Tibial nerve (tissue), 4 donors: ENCODE measurements at regions not wholly inside any gene's neighbourhood (a gene's known extent, or its start where the extent isn't known, plus 50 kb on each side); places are given as distances from the start of the nearest gene placed in this dataset.

Experiments used
- DNase-seq, 2 donors: peaks; one replicate each; pipeline ENCODE4 v3.0.0-alpha.2; 2019; ENCODE audit warnings: low spot score in 2 of 2
- H3K27ac ChIP-seq, 4 donors: fragments of 200-600 bp; sonication (generic) in 3 of 4; one replicate each; pipeline ENCODE4 v1.5.1; 2017 to 2019; ENCODE audit warnings: mild to moderate bottlenecking in 1 of 4
- H3K27me3 ChIP-seq, 2 donors: fragments of 200-600 bp; sonication (generic) in 1 of 2; one replicate each; pipeline versions ENCODE4 v1.5.1 to v1.6.0; 2017 to 2019
- H3K36me3 ChIP-seq, 3 donors: fragments of 200-600 bp; sonication (generic); one replicate each; pipeline ENCODE4 v1.5.1; 2018 to 2019
- H3K4me1 ChIP-seq, 4 donors: fragments of 200-600 bp; sonication (generic) in 3 of 4; one replicate each; pipeline ENCODE4 v1.5.1; 2017 to 2019
- H3K4me3 ChIP-seq, 4 donors: fragments of 200-600 bp; sonication (generic) in 3 of 4; one replicate each; pipeline ENCODE4 v1.5.1; 2017 to 2019; ENCODE audit warnings: mild to moderate bottlenecking in 1 of 4, moderate library complexity in 1 of 4
- H3K9me3 ChIP-seq, 4 donors: fragments of 200-600 bp; sonication (generic) in 3 of 4; one replicate each; pipeline ENCODE4 v1.5.1; 2017 to 2019
- EP300 ChIP-seq, 2 donors: sonication (generic); formaldehyde crosslinking; IDR thresholded peaks; one replicate each; pipeline ENCODE4 v1.6.1; 2017; ENCODE audit warnings: antibody characterized with exemption in 2 of 2, mild to moderate bottlenecking in 1 of 2
- POLR2A ChIP-seq, 2 donors: fragments of 450-650 bp; IDR thresholded peaks; one replicate each; pipeline ENCODE4 v1.6.1; 2017; ENCODE audit warnings: antibody characterized with exemption in 2 of 2, mild to moderate bottlenecking in 2 of 2, moderate library complexity in 2 of 2
- WGBS, 2 donors: methylation state at CpG; one replicate each; pipeline ENCODE4 v1.1.5; 2018; 5-methylcytosine and 5-hydroxymethylcytosine counted together
- TF ChIP-seq, protein P1 (sequence below), 5 experiments: fragments of 200-600 bp in 3 of 5; fragments of 450-650 bp in 2 of 5; sonication (generic) in 3 of 5; IDR thresholded peaks; one replicate each; pipeline ENCODE4 v1.5.1; 2016 to 2019; ENCODE audit warnings: antibody characterized with exemption in 5 of 5, mild to moderate bottlenecking in 3 of 5, moderate library complexity in 2 of 5

DNA sequence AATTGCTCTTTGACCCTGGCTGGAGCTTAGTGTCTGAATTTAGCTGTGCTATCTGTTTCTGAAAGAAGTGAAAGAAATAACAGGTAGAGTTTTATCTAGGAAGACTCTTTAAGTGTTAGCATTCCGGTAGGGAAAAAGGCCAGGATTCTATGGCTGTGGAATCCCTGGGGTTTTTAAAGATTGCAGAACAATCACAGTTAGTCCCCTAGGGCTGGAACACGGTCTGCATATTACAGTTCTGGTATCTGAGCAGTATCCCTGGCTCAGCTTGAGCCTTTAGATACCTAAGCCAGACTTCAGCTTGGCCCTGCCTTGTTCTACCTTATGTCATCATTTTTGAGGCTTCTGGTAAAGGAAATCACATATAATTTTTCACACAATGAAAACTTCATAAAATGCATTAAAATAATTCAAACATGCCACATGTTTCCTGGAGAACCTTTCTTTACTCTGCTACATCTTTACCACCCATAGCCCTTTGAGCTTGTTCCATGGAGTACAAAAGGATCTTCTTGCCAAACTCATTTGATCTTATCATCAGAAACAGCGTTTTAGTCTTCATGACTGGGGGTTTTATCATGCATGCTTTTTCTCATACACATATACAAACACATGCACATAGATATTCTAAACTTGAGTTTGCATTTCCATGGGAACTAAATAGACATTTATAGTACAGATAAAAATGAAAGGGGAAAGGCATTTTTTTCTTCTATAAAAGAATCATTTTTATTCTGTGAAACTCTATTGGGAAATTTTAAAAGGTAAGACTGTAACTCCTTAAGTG, 410.8 kb downstream of the CETN3 start:
- Histone ChIP-seq H3K4me3 (no peak overlapping the region), H3K9me3 (no peaks in the 10 kb centered on the region), H3K27ac (no peak overlapping the region), H3K36me3 (no peaks in the 10 kb centered on the region), H3K27me3 (no peaks in the 10 kb centered on the region), H3K4me1 (no peaks in the 10 kb centered on the region)
- whole genome bisulfite sequencing, 2 donors: 50 to 67% methylated on average over 3 of the region's 3 CpGs
- TF ChIP-seq EP300 (IDR thresholded peaks at IDR 0.05) (no peak), POLR2A (IDR thresholded peaks at IDR 0.05) (no peak)
- TF ChIP-seq, protein P1, sequence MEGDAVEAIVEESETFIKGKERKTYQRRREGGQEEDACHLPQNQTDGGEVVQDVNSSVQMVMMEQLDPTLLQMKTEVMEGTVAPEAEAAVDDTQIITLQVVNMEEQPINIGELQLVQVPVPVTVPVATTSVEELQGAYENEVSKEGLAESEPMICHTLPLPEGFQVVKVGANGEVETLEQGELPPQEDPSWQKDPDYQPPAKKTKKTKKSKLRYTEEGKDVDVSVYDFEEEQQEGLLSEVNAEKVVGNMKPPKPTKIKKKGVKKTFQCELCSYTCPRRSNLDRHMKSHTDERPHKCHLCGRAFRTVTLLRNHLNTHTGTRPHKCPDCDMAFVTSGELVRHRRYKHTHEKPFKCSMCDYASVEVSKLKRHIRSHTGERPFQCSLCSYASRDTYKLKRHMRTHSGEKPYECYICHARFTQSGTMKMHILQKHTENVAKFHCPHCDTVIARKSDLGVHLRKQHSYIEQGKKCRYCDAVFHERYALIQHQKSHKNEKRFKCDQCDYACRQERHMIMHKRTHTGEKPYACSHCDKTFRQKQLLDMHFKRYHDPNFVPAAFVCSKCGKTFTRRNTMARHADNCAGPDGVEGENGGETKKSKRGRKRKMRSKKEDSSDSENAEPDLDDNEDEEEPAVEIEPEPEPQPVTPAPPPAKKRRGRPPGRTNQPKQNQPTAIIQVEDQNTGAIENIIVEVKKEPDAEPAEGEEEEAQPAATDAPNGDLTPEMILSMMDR (IDR thresholded peaks at IDR 0.05): no peak
- DNase-seq: no peak

DNA sequence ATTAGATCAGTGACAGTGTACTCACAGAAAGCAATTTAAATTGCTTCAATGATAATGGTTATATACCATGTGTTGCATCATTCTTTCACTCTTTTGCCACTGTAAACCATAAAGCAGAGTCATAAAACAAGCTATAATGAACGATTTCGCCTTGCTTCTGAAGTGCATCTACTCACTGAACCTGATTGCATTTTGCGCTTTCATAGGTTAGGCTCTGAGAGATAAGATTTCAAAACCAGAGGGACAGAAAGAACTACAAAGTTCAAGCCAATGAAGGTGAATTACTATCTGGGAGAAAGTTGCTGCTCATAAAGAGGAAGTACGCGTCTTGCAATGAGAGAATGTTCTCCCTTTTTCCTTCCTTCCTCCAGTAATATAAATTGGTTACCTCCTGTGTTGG, 412.7 kb downstream of the CETN3 start:
- Histone ChIP-seq H3K9me3 (no peaks in the 10 kb centered on the region), H3K36me3 (no peaks in the 10 kb centered on the region), H3K27me3 (no peaks in the 10 kb centered on the region), H3K4me1 (no peaks in the 10 kb centered on the region), H3K4me3 (no peak overlapping the region), H3K27ac (no peak overlapping the region)
- 82 to 88% methylated on average over 5 of the region's 5 CpGs for WGBS, 2 donors
- TF ChIP-seq POLR2A (IDR thresholded peaks at IDR 0.05) (no peak), EP300 (IDR thresholded peaks at IDR 0.05) (no peak)
- TF ChIP-seq, protein P1 (IDR thresholded peaks at IDR 0.05): no peak
- no peak for DNase-seq

DNA sequence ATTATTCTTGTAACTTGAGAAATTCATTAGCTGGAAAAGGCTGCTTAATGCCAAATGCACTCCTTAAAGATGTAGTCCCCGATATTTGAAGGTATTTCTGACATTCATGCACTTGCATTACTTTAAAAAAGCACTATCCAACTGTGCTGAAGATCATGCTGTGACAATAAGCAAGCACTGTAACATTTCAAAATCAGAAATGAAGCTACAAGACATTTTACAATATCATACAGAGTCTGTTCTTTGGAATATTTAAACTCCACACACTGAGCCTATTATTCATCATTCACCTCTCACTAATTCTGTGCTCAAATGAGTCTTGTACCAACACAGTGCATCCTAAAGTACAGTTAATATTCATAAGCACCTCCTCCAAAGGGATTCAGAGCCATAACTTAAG, 413.2 kb downstream of the CETN3 start:
- no peaks in the 10 kb centered on the region for H3K4me1 ChIP-seq
- TF ChIP-seq POLR2A (IDR thresholded peaks at IDR 0.05): no peak
- TF ChIP-seq, protein P1 (IDR thresholded peaks at IDR 0.05): no peak
- no peak for TF ChIP-seq EP300 (IDR thresholded peaks at IDR 0.05)
- no peaks in the 10 kb centered on the region for H3K9me3 ChIP-seq
- no peak overlapping the region for H3K4me3 ChIP-seq
- WGBS, 2 donors: 59 to 67% methylated on average over 1 of the region's 1 CpG
- no peak overlapping the region for H3K27ac ChIP-seq
- no peaks in the 10 kb centered on the region for H3K27me3 ChIP-seq
- DNase-seq: no peak
- no peaks in the 10 kb centered on the region for H3K36me3 ChIP-seq

DNA sequence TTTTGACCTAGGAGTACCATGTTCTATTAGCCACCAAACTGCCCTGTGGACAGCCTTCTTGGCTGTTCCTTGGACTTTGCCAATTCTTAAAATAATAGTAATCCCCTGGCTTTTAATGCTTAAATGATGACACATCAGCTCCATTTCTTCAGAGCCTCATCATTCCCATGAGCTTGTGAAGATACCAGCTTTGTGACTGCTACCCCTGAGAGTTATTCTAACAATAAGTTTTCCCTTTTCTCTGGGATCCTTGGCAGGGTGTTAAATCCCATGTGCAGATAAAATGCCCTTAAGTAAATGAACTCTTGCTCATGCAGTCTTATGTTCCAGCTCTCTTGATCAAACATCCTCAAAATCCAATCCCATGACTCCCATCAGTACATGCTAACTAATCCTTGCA, 415.3 kb downstream of the CETN3 start:
- H3K36me3 ChIP-seq: no peaks in the 10 kb centered on the region
- H3K4me3 ChIP-seq: no peak overlapping the region
- no peak overlapping the region for H3K27ac ChIP-seq
- peaks cover 0 to 12% (median 0%) of the 10 kb centered on the region in 4 donors for H3K4me1 ChIP-seq
- no peaks in the 10 kb centered on the region for H3K27me3 ChIP-seq
- no peak for DNase-seq
- TF ChIP-seq EP300 (IDR thresholded peaks at IDR 0.05) (no peak), POLR2A (IDR thresholded peaks at IDR 0.05) (no peak)
- TF ChIP-seq, protein P1 (IDR thresholded peaks at IDR 0.05): no peak
- H3K9me3 ChIP-seq: no peaks in the 10 kb centered on the region

DNA sequence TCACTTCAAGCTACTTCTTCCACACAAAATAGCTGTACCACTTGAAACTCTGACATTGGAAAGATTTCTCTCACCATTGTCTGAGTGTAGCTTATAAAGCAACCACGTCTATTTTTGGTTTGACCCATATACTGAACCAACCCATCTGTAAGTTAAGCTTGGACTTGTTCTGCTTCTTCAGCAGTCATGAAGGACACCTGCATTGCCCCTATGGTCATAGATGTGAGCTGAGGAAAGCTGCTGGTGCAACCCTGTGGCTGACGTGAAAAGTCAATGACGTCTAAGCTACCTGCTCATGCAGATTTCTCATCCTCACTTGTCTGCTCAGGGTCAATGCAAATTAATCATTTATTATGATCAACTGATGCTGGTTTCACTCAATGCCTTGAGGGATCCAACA, 417.4 kb downstream of the CETN3 start:
- Histone ChIP-seq H3K36me3 (no peaks in the 10 kb centered on the region), H3K9me3 (no peaks in the 10 kb centered on the region), H3K4me3 (no peak overlapping the region), H3K4me1 (peaks cover 0 to 20% (median 2%) of the 10 kb centered on the region in 4 donors), H3K27ac (no peak overlapping the region), H3K27me3 (no peaks in the 10 kb centered on the region)
- DNase-seq: no peak
- TF ChIP-seq EP300 (IDR thresholded peaks at IDR 0.05) (no peak), POLR2A (IDR thresholded peaks at IDR 0.05) (no peak)
- TF ChIP-seq, protein P1 (IDR thresholded peaks at IDR 0.05): no peak
- 95 to 97% methylated on average over 3 of the region's 3 CpGs for WGBS, 2 donors
